Astrocyte of the spinal cord (primary cell): ENCODE measurements at regions not wholly inside any gene's neighbourhood (a gene's known extent, or its start where the extent isn't known, plus 50 kb on each side); places are given as distances from the start of the nearest gene placed in this dataset.

Source experiments
- DNase-seq: peaks from one replicate; pipeline ENCODE4 v3.0.0; 2011; ENCODE audit warnings: low read depth, low spot score
- H3K4me3 ChIP-seq: 2 replicates; pipeline ENCODE4 v1.5.1; 2011; ENCODE audit warnings: low read depth, mild to moderate bottlenecking, low read length, moderate library complexity
- in situ Hi-C: cut with HindIII; loops from 2 replicates; pipeline ENCODE4 v1.10.0; 2017; ENCODE audit warnings: low sequenced_read_pairs
- TF ChIP-seq, protein P1 (sequence below): IDR thresholded peaks from 2 replicates; pipeline ENCODE4 v1.5.1; 2012; ENCODE audit warnings: low read depth, mild to moderate bottlenecking, low read length, inconsistent platforms

DNA sequence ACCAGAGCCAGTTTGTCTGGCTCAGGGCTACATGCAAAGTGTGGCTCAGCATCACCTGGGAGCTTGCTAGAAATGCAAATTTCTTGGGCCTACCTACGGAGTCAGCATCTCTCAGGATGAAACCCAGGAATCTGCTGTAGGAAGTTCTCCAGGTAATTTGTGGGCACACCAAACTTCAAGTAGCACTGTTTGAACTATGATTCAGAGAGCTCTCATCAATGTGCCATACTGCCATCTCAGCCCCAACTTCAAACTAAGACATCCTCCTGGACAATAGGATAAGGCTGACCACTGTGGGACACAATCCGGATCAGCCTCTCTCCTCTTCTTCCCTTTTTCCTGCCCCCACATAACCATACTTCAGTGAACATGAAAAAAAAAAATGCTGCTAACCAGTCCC, 374.5 kb downstream of the METTL15 start:
- DNase-seq, result no peak
- in situ Hi-C loops, result no loop called here
- TF ChIP-seq, protein P1, sequence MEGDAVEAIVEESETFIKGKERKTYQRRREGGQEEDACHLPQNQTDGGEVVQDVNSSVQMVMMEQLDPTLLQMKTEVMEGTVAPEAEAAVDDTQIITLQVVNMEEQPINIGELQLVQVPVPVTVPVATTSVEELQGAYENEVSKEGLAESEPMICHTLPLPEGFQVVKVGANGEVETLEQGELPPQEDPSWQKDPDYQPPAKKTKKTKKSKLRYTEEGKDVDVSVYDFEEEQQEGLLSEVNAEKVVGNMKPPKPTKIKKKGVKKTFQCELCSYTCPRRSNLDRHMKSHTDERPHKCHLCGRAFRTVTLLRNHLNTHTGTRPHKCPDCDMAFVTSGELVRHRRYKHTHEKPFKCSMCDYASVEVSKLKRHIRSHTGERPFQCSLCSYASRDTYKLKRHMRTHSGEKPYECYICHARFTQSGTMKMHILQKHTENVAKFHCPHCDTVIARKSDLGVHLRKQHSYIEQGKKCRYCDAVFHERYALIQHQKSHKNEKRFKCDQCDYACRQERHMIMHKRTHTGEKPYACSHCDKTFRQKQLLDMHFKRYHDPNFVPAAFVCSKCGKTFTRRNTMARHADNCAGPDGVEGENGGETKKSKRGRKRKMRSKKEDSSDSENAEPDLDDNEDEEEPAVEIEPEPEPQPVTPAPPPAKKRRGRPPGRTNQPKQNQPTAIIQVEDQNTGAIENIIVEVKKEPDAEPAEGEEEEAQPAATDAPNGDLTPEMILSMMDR, result no peak
- no peak overlapping the region for H3K4me3 ChIP-seq

- DNase-seq, result no peak
- TF ChIP-seq, protein P1, result no peak
- H3K4me3 ChIP-seq, result no peak overlapping the region
- in situ Hi-C loops, result no loop called here
Measured at GRCh38 chr11:28481616-28482480, 373.7 kb downstream of the METTL15 start.

- H3K4me3 ChIP-seq, result no peak overlapping the region
- TF ChIP-seq, protein P1, result no peak
- in situ Hi-C loops, result no loop called here
- DNase-seq, result no peak
Measured at GRCh38 chr11:28480406-28480805, 372.2 kb downstream of the METTL15 start.

GRCh38 chr11:28476864-28477263, 368.7 kb downstream of the METTL15 start:
- in situ Hi-C loops, result no loop called here
- TF ChIP-seq, protein P1, result no peak
- H3K4me3 ChIP-seq, result no peak overlapping the region
- DNase-seq, result no peak

DNA sequence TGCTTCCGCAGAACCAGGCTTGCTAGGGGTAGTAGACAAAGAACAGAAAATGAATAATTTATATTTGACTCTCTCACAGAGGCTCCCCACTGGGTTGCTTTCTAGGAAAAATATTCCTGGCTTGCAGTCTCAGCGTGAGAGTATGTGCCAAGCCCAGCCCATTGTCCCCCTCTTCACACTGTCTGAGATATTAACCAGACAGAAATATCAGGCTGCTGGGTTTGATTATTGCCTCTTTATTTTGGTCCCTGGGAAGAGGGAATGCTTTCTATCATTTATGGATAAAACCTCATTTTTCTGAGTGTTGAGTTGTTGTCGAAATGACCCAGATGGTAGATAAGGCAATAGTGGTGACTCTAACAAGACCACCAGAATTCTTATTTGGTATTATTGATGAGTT, 367.9 kb downstream of the METTL15 start:
- DNase-seq, result peak; percentile 23
- TF ChIP-seq, protein P1, result no peak
- no peak overlapping the region for H3K4me3 ChIP-seq
- in situ Hi-C loops, result no loop called here

- no peak for DNase-seq
- in situ Hi-C loops, result no loop called here
- TF ChIP-seq, protein P1, result no peak
- no peak overlapping the region for H3K4me3 ChIP-seq
Measured at GRCh38 chr11:28472904-28473303, 364.7 kb downstream of the METTL15 start.
